ENCODE measurements at regions not wholly inside any gene's neighbourhood (a gene's known extent, or its start where the extent isn't known, plus 50 kb on each side); places are given as distances from the start of the nearest gene placed in this dataset.

DNA sequence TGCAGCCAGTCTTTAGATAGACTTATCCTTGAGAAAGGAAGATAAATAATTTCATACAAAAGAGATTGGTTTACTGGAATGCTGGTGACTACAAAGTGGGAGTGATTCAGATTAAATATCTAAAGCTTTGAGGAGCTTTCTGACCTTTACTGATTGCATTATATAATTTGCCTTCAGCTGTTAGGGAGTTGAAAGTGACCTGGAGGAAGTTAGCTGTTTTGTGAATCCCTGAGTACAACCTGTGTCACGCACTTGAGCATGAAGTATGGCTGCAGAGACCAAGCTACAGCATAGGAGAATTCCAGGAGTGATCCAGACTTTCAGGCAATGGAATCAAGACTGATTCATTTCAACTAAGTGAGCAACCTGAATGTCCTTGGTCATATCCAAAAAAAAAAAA is 1848.3 kb upstream of the RAG2 start:
- Histone ChIP-seq H3K4me3 (ENCODE audit: low read depth, low read length) (no peak overlapping the region), H3K36me3 (ENCODE audit: control insufficient read depth, insufficient read depth, low read length) (no peaks in the 10 kb centered on the region), H3K27me3 (ENCODE audit: control insufficient read depth, insufficient read depth, low read length) (no peaks in the 10 kb centered on the region)
- CTCF ChIA-PET, result no interaction called here
- DNase-seq (ENCODE audit: low read depth), result no peak
- TF ChIP-seq, protein P1, sequence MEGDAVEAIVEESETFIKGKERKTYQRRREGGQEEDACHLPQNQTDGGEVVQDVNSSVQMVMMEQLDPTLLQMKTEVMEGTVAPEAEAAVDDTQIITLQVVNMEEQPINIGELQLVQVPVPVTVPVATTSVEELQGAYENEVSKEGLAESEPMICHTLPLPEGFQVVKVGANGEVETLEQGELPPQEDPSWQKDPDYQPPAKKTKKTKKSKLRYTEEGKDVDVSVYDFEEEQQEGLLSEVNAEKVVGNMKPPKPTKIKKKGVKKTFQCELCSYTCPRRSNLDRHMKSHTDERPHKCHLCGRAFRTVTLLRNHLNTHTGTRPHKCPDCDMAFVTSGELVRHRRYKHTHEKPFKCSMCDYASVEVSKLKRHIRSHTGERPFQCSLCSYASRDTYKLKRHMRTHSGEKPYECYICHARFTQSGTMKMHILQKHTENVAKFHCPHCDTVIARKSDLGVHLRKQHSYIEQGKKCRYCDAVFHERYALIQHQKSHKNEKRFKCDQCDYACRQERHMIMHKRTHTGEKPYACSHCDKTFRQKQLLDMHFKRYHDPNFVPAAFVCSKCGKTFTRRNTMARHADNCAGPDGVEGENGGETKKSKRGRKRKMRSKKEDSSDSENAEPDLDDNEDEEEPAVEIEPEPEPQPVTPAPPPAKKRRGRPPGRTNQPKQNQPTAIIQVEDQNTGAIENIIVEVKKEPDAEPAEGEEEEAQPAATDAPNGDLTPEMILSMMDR (IDR thresholded peaks at IDR 0.05; ENCODE audit: insufficient read depth, low read depth, low read length), result no peak
- POLR2A ChIA-PET, result interaction anchor here (0.6 kb wide), 1 partner anchor 136 kb away, joined by 3 read pairs; no protein-coding TSS in a partner anchor

DNA sequence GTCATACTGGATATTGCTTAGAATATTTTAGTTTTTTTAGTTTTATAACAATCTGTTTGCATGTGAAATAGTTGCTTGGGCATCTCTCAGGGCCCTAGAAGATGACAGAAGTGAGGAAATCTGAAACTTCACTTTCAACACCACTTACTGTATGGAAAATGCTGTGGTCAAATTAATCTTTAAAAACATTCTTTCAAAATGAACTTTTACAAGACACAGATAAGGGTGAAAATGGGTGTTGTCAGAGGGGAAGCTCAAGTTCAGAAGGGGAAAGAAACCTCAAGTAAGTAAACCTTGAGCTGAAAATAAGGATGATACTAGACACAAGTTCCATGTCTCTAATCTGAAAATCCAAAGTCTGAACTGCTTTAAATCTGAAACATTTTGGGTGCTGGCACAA is 1840.1 kb upstream of the RAG2 start:
- Histone ChIP-seq H3K4me3 (ENCODE audit: low read depth, low read length) (no peak overlapping the region), H3K36me3 (ENCODE audit: control insufficient read depth, insufficient read depth, low read length) (no peaks in the 10 kb centered on the region), H3K27me3 (ENCODE audit: control insufficient read depth, insufficient read depth, low read length) (no peaks in the 10 kb centered on the region)
- no peak for DNase-seq (ENCODE audit: low read depth)
- TF ChIP-seq, protein P1 (IDR thresholded peaks at IDR 0.05; ENCODE audit: insufficient read depth, low read depth, low read length), result no peak
- POLR2A ChIA-PET, result no interaction called here
- CTCF ChIA-PET, result interaction anchor here (0.6 kb wide), 1 partner anchor 126 kb away, joined by 3 read pairs; no protein-coding TSS in a partner anchor

DNA sequence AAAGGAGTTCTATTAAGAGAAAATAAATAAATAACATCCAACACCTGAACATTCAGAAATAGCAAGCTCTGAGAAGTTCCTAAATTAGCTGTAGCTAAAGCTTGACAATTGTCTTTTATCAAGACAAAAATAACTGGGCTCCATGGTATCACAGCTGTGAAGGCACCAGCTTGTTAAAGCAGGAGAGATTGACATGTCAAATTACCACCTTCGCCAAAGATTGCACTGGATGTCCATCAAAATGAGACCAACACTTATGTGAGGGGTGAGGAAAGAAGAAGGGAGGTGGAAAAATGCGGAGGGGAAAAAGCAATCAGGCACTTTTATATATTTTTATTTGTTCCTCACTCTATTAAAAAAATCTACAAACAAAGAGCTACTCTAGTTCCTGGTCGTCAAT is 1827.5 kb upstream of the RAG2 start:
- H3K4me3 ChIP-seq (ENCODE audit: low read depth, low read length), result no peak overlapping the region
- H3K27me3 ChIP-seq (ENCODE audit: control insufficient read depth, insufficient read depth, low read length), result no peaks in the 10 kb centered on the region
- CTCF ChIA-PET, result interaction anchor here (0.7 kb wide), 1 partner anchor 348 kb away, joined by 3 read pairs; no protein-coding TSS in a partner anchor
- H3K36me3 ChIP-seq (ENCODE audit: control insufficient read depth, insufficient read depth, low read length), result no peaks in the 10 kb centered on the region
- POLR2A ChIA-PET, result no interaction called here
- TF ChIP-seq, protein P1 (IDR thresholded peaks at IDR 0.05; ENCODE audit: insufficient read depth, low read depth, low read length), result no peak
- DNase-seq (ENCODE audit: low read depth), result no peak

DNA sequence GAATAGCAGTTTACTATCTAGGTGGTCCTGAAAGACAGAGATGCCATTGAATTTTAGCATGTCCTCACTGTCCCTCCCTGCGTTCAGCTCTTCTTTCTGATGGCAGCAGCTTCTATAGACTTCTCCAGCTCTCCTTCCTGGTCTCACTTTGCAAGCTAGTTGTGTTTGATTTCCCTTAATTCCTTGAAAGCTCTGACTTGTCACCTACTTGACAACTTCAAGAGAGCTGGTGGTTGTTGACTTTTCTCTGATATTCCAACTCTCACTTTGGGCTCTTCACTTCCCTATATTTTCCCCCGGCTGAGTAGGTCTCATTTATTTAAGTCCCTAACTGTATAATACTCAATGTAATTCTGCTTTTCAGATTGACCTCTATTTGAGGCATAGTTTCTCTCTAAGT is 1825.0 kb upstream of the RAG2 start:
- CTCF ChIA-PET, result interaction anchor here (0.6 to 1.7 kb wide), 2 partner anchors 9 to 909 kb away, joined by 3 to 5 read pairs; no protein-coding TSS in a partner anchor

DNA sequence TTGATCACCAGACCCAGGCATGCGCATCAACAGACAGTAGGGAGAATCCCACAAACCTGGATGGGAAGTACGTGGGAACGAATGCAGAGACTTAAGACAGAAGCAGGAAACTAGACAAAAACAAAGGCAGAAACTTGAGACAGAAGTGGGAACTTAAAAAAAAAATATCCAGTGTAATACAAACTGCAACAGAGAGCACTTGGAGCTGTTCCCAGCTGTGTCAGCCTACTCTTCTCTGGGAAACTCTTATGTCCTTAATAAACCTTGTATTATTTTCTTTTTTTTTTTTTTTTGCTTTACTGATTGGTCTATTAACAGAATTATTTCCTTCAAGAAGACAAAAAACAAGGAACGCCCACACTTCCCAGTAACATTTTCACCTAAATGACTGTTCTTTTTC is 1818.1 kb upstream of the RAG2 start:
- ChIA-PET POLR2A (no interaction called here), CTCF (no interaction called here)
- no peak for DNase-seq (ENCODE audit: low read depth)
- Histone ChIP-seq H3K27me3 (ENCODE audit: control insufficient read depth, insufficient read depth, low read length) (no peaks in the 10 kb centered on the region), H3K36me3 (ENCODE audit: control insufficient read depth, insufficient read depth, low read length) (no peaks in the 10 kb centered on the region), H3K4me3 (ENCODE audit: low read depth, low read length) (no peak overlapping the region)
- TF ChIP-seq, protein P1 (IDR thresholded peaks at IDR 0.05; ENCODE audit: insufficient read depth, low read depth, low read length), result no peak

More for the DNA sequence above, 1825.0 kb upstream of the RAG2 start:
- no peak overlapping the region for H3K4me3 ChIP-seq (ENCODE audit: low read depth, low read length)
- H3K36me3 ChIP-seq (ENCODE audit: control insufficient read depth, insufficient read depth, low read length), result no peaks in the 10 kb centered on the region
- H3K27me3 ChIP-seq (ENCODE audit: control insufficient read depth, insufficient read depth, low read length), result no peaks in the 10 kb centered on the region
- POLR2A ChIA-PET, result no interaction called here
- TF ChIP-seq, protein P1 (IDR thresholded peaks at IDR 0.05; ENCODE audit: insufficient read depth, low read depth, low read length), result no peak
- DNase-seq (ENCODE audit: low read depth), result no peak
